Stimulated activated CD8-positive, alpha-beta memory T cell treated with anti-CD3 and anti-CD28 coated beads, Interleukin-12 subunit alpha, Interleukin-12 subunit beta, amount 100 ng/mL, for 24 hours (primary cell): ENCODE measurements at regions not wholly inside any gene's neighbourhood (a gene's known extent, or its start where the extent isn't known, plus 50 kb on each side); places are given as distances from the start of the nearest gene placed in this dataset.
"Not testable (repeated sequence)": the region's sequence is repeated elsewhere in the genome, so short reads cannot be mapped to it uniquely, and the experiment has no call there.

ENCODE experiments used
- DNase-seq: peaks from one replicate; pipeline ENCODE4 v3.0.0-alpha.2; 2020; ENCODE audit errors: extremely low read depth

- DNase-seq: no peak
These were observed 52.0 kb upstream of the LRIG1 start for GRCh38 chr3:66552846-66553245.

- DNase-seq: no peak
These were observed 52.8 kb upstream of the LRIG1 start for GRCh38 chr3:66553441-66554113.

GRCh38 chr3:66554178-66554577, 53.4 kb upstream of the LRIG1 start:
- DNase-seq: no peak

- DNase-seq: no peak
These were observed 54.5 kb upstream of the LRIG1 start for GRCh38 chr3:66555214-66555844.

GRCh38 chr3:66557170-66557569, 56.3 kb upstream of the LRIG1 start:
- no peak for DNase-seq

GRCh38 chr3:66559924-66560323, 59.1 kb upstream of the LRIG1 start:
- DNase-seq: not testable (repeated sequence)

GRCh38 chr3:66561367-66561766, 60.5 kb upstream of the LRIG1 start:
- DNase-seq: no peak

- no peak for DNase-seq
These were observed 64.5 kb upstream of the LRIG1 start for GRCh38 chr3:66565301-66565700.

- DNase-seq: no peak
These were observed 66.3 kb upstream of the LRIG1 start for GRCh38 chr3:66567077-66567476.

- no peak for DNase-seq
These were observed 71.4 kb upstream of the LRIG1 start for GRCh38 chr3:66572090-66572675.

GRCh38 chr3:66572938-66573710, 72.3 kb upstream of the LRIG1 start:
- no peak for DNase-seq

- DNase-seq: no peak
These were observed 73.3 kb upstream of the LRIG1 start for GRCh38 chr3:66574091-66574490.

GRCh38 chr3:66577426-66578203, 76.8 kb upstream of the LRIG1 start:
- DNase-seq: no peak

- DNase-seq: no peak
These were observed 80.4 kb upstream of the LRIG1 start for GRCh38 chr3:66581256-66581655.

- peak; percentile 9 for DNase-seq
These were observed 82.0 kb upstream of the LRIG1 start for GRCh38 chr3:66582721-66583423.

- no peak for DNase-seq
These were observed 82.7 kb upstream of the LRIG1 start for GRCh38 chr3:66583424-66584040.

- DNase-seq: no peak
These were observed 84.8 kb upstream of the LRIG1 start for GRCh38 chr3:66585520-66586095.

- no peak for DNase-seq
These were observed 86.0 kb upstream of the LRIG1 start for GRCh38 chr3:66586853-66587252.

GRCh38 chr3:66588340-66588847, 87.6 kb upstream of the LRIG1 start:
- DNase-seq: no peak
